Transverse colon (tissue), 4 donors: ENCODE measurements at regions not wholly inside any gene's neighbourhood (a gene's known extent, or its start where the extent isn't known, plus 50 kb on each side); places are given as distances from the start of the nearest gene placed in this dataset.

Experiments
- DNase-seq: peaks from one replicate; pipeline ENCODE4 v3.0.0-alpha.2; 2019
- H3K27ac ChIP-seq, 4 donors: fragments of 200-600 bp; sonication (generic); 2 replicates each; pipeline ENCODE4 v1.5.1; 2016 to 2018; ENCODE audit warnings: inconsistent platforms in 4 of 4
- H3K27me3 ChIP-seq: fragments of 200-600 bp; sonication (generic); 2 replicates; pipeline ENCODE4 v1.5.1; 2017; ENCODE audit warnings: inconsistent platforms
- H3K36me3 ChIP-seq, 4 donors: fragments of 200-600 bp; sonication (generic); 2 replicates each; pipeline ENCODE4 v1.5.1; 2017 to 2019; ENCODE audit warnings: inconsistent platforms in 4 of 4
- H3K4me1 ChIP-seq, 4 donors: fragments of 200-600 bp; sonication (generic); 2 replicates each; pipeline ENCODE4 v1.5.1; 2017 to 2020; ENCODE audit warnings: inconsistent platforms in 4 of 4
- H3K4me3 ChIP-seq, 4 donors: fragments of 200-600 bp; sonication (generic); 1 replicate in 1 of 4; 2 replicates in 3 of 4; pipeline versions ENCODE4 v1.5.1 to v1.6.1; 2017 to 2019; ENCODE audit warnings: inconsistent platforms in 4 of 4
- H3K9me3 ChIP-seq, 2 donors: fragments of 200-600 bp; sonication (generic); 2 replicates each; pipeline ENCODE4 v1.5.1; 2017 to 2019; ENCODE audit warnings: inconsistent platforms in 2 of 2
- EP300 ChIP-seq: sonication (generic); formaldehyde crosslinking; IDR thresholded peaks from one replicate; pipeline ENCODE4 v1.6.1; 2017; ENCODE audit warnings: antibody characterized with exemption, low read depth
- POLR2A ChIP-seq: fragments of 450-650 bp; IDR thresholded peaks from one replicate; pipeline ENCODE4 v1.6.1; 2016; ENCODE audit warnings: antibody characterized with exemption, mild to moderate bottlenecking, moderate library complexity
- POLR2AphosphoS5 ChIP-seq, 3 donors: sonication (generic); formaldehyde crosslinking; IDR thresholded peaks; one replicate each; pipeline ENCODE4 v1.6.1; 2016; ENCODE audit warnings: antibody characterized with exemption in 3 of 3
- WGBS, 2 donors: methylation state at CpG; one replicate each; pipeline ENCODE4 v1.1.5; 2018; ENCODE audit warnings: low coverage in 1 of 2; 5-methylcytosine and 5-hydroxymethylcytosine counted together
- in situ Hi-C, 4 donors: fragments of 200-750 bp; cut with MboI; loops; one replicate each; pipeline versions ENCODE4 v1.15.0 to v1.15.1; 2017; ENCODE audit warnings: low sequenced_read_pairs in 3 of 4, low pct_ligation_motif_present in 1 of 4, low pct_unique_long_range_greater_than_20kb in 1 of 4
- intact Hi-C: fragments of 100-400 bp; cut with DNase I; formaldehyde crosslinking; loops from one replicate; pipeline ENCODE4 v1.15.1; 2023; ENCODE audit warnings: low total_unique reads
- TF ChIP-seq, protein P1 (sequence below), 5 experiments: fragments of 200-600 bp in 3 of 5; fragments of 450-650 bp in 2 of 5; sonication (generic) in 3 of 5; IDR thresholded peaks; 1 replicate in 2 of 5; 2 replicates in 3 of 5; pipeline ENCODE4 v1.5.1; 2016 to 2017; ENCODE audit warnings: antibody characterized with exemption in 5 of 5, inconsistent platforms in 3 of 5, mild to moderate bottlenecking in 2 of 5, moderate library complexity in 1 of 5

DNA sequence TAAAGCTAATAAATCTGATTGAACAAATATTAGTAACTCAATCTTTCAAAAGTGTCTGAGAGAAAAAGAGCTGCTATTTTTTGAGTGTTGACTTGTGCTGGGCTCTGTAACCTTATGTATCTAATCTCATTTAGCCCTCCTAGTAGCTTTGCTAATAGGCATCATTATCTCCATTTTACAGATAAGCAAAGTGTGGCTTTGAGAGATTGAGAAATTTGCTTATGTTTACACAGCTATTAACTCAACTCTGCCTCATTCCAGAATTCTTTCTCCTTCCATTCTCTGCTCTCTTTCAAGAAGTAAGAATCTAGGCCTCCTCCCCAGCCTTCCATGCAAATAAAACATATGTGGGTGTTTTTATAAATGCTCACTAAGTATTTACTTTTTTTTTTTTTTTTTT lies 137.8 kb downstream of the GATA3 start:
- no peak overlapping the region for H3K4me3 ChIP-seq
- TF ChIP-seq EP300, result no peak
- no peak for TF ChIP-seq POLR2AphosphoS5 (IDR thresholded peaks at IDR 0.05)
- no peak for TF ChIP-seq POLR2A
- TF ChIP-seq, protein P1, sequence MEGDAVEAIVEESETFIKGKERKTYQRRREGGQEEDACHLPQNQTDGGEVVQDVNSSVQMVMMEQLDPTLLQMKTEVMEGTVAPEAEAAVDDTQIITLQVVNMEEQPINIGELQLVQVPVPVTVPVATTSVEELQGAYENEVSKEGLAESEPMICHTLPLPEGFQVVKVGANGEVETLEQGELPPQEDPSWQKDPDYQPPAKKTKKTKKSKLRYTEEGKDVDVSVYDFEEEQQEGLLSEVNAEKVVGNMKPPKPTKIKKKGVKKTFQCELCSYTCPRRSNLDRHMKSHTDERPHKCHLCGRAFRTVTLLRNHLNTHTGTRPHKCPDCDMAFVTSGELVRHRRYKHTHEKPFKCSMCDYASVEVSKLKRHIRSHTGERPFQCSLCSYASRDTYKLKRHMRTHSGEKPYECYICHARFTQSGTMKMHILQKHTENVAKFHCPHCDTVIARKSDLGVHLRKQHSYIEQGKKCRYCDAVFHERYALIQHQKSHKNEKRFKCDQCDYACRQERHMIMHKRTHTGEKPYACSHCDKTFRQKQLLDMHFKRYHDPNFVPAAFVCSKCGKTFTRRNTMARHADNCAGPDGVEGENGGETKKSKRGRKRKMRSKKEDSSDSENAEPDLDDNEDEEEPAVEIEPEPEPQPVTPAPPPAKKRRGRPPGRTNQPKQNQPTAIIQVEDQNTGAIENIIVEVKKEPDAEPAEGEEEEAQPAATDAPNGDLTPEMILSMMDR (IDR thresholded peaks at IDR 0.05), result no peak
- no peaks in the 10 kb centered on the region for H3K9me3 ChIP-seq
- H3K36me3 ChIP-seq, result no peaks in the 10 kb centered on the region
- no peak for DNase-seq
- H3K27ac ChIP-seq, result no peak overlapping the region
- in situ Hi-C loops (no loop called here), intact Hi-C loops (no loop called here)
- no peaks in the 10 kb centered on the region for H3K4me1 ChIP-seq
- H3K27me3 ChIP-seq, result no peaks in the 10 kb centered on the region

DNA sequence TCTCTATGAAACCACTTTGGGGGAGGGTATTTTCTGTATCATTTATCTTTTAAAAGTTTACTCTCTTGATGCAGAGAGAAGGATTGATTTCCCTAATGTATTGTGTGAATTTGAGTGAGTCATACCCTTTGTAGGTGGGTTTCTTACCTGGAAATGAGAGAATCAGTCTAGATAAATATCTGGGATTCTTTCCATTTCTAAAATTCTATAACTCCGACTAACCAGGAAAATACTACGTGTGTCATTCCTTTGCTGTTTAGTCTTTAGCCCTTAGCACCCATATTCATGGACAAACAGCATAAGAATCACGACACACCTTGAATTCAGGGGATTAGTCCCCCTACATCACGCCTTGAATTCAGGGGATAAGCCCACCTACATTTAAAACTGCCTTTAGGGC lies 139.1 kb downstream of the GATA3 start:
- no peaks in the 10 kb centered on the region for H3K27me3 ChIP-seq
- no peaks in the 10 kb centered on the region for H3K4me1 ChIP-seq
- no peaks in the 10 kb centered on the region for H3K9me3 ChIP-seq
- H3K4me3 ChIP-seq, result no peak overlapping the region
- H3K36me3 ChIP-seq, result no peaks in the 10 kb centered on the region
- intact Hi-C loops, result no loop called here
- DNase-seq, result no peak
- H3K27ac ChIP-seq, result no peak overlapping the region
- WGBS, 2 donors, result 77 to 78% methylated on average over 4 of the region's 4 CpGs
- TF ChIP-seq POLR2A, result no peak
- no peak for TF ChIP-seq POLR2AphosphoS5 (IDR thresholded peaks at IDR 0.05)
- no peak for TF ChIP-seq EP300
- TF ChIP-seq, protein P1 (IDR thresholded peaks at IDR 0.05), result no peak
- in situ Hi-C loops, result no loop called here

DNA sequence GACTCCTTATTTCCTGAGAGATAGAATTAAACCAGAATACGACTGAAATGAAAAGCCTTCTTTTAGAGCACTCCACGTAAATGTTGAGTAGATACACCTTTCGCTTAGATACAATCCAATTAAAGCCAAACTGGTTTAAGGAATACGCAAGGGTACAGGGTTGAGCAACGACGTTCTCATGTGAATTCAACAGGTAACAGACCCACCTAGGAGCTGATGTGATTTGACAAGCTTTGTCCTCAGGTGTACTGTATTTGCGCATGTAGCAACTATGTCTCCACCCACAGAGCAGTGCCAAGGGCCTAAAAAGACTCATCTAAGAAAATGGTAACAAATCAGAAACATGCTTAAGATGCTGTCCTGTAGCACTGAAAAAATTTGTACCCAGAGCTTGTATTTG lies 139.6 kb downstream of the GATA3 start:
- 88 to 100% methylated on average over 2 to 7 of the region's 7 CpGs for WGBS, 2 donors
- no peaks in the 10 kb centered on the region for H3K36me3 ChIP-seq
- H3K9me3 ChIP-seq, result no peaks in the 10 kb centered on the region
- in situ Hi-C loops (no loop called here), intact Hi-C loops (no loop called here)
- H3K27ac ChIP-seq, result no peak overlapping the region
- H3K4me3 ChIP-seq, result no peak overlapping the region
- DNase-seq, result no peak
- no peaks in the 10 kb centered on the region for H3K27me3 ChIP-seq
- no peak for TF ChIP-seq POLR2A
- no peak for TF ChIP-seq POLR2AphosphoS5 (IDR thresholded peaks at IDR 0.05)
- TF ChIP-seq, protein P1 (IDR thresholded peaks at IDR 0.05), result no peak
- TF ChIP-seq EP300, result no peak
- H3K4me1 ChIP-seq, result no peaks in the 10 kb centered on the region

DNA sequence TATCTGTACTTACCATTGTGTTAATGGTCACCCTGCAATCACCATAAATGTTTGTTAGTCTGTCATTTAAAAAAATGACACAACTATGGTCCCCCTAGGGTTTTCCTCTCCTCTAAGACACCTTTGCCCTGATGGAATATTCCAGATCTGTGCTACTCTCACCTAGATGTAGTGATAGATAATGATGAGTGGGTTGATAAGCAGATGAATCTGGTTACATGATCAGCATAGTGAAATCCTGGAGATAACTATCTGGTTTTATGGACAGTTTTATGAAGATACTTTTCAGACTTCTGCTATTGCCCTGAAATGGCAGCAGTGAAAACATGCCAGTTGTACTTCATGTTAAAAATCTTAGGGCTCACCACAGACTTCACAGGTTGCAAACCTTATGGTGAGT lies 152.4 kb downstream of the GATA3 start:
- in situ Hi-C loops, result no loop called here
- H3K36me3 ChIP-seq, result no peaks in the 10 kb centered on the region
- TF ChIP-seq EP300 (no peak), POLR2A (no peak), POLR2AphosphoS5 (IDR thresholded peaks at IDR 0.05) (no peak)
- TF ChIP-seq, protein P1 (IDR thresholded peaks at IDR 0.05), result no peak
- no peak overlapping the region for H3K4me3 ChIP-seq
- no peaks in the 10 kb centered on the region for H3K9me3 ChIP-seq
- no peaks in the 10 kb centered on the region for H3K4me1 ChIP-seq
- no peaks in the 10 kb centered on the region for H3K27me3 ChIP-seq
- no peak overlapping the region for H3K27ac ChIP-seq
- intact Hi-C loops, result no loop called here
- DNase-seq, result no peak
